ENCODE measurements at regions not wholly inside any gene's neighbourhood (a gene's known extent, or its start where the extent isn't known, plus 50 kb on each side); places are given as distances from the start of the nearest gene placed in this dataset.

DNA sequence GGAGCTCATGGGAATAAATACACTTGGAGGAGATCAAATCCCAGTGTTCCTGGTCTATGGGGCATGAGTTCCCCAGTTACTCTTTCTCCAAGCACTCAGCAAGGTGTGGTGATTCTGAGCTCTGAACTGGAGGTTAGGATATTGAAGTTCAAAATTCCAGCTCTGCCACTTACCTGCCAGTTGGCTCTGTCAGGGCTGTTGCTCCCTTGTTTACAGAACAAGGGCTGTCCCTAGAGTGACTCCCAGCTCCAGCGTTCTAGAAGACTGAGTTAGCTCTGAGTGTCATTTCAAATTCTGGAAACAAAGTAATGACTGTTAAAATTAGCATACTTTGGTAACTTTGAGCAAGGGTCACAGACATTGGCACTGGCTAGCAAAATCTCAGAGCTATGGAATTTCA lies 69.7 kb upstream of the ZBED5 start:
- TF ChIP-seq, protein P1, sequence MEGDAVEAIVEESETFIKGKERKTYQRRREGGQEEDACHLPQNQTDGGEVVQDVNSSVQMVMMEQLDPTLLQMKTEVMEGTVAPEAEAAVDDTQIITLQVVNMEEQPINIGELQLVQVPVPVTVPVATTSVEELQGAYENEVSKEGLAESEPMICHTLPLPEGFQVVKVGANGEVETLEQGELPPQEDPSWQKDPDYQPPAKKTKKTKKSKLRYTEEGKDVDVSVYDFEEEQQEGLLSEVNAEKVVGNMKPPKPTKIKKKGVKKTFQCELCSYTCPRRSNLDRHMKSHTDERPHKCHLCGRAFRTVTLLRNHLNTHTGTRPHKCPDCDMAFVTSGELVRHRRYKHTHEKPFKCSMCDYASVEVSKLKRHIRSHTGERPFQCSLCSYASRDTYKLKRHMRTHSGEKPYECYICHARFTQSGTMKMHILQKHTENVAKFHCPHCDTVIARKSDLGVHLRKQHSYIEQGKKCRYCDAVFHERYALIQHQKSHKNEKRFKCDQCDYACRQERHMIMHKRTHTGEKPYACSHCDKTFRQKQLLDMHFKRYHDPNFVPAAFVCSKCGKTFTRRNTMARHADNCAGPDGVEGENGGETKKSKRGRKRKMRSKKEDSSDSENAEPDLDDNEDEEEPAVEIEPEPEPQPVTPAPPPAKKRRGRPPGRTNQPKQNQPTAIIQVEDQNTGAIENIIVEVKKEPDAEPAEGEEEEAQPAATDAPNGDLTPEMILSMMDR (IDR thresholded peaks at IDR 0.05; ENCODE audit: insufficient read depth, low read depth, low read length) = no peak
- no peak for TF ChIP-seq EZH2 (IDR thresholded peaks at IDR 0.05; ENCODE audit: insufficient read depth, low read length)
